KMS-11 (cell line): ENCODE measurements at regions not wholly inside any gene's neighbourhood (a gene's known extent, or its start where the extent isn't known, plus 50 kb on each side); places are given as distances from the start of the nearest gene placed in this dataset.

ENCODE experiments used
- H2AFZ ChIP-seq: fragments of 200-600 bp; sonication (generic); 2 replicates; pipeline ENCODE4 v1.6.1; 2016; ENCODE audit warnings: antibody characterized with exemption, mixed run types, low read depth
- H3K27ac ChIP-seq: fragments of 200-600 bp; sonication (generic); 2 replicates; pipeline ENCODE4 v1.6.1; 2016; ENCODE audit warnings: mild to moderate bottlenecking, mixed run types
- H3K27me3 ChIP-seq: fragments of 200-600 bp; sonication (generic); 2 replicates; pipeline ENCODE4 v1.6.1; 2017; ENCODE audit warnings: mild to moderate bottlenecking, low read depth, mixed run types, moderate library complexity; ENCODE audit not compliant: insufficient read depth
- H3K36me3 ChIP-seq: fragments of 200-600 bp; sonication (generic); 2 replicates; pipeline ENCODE4 v1.6.1; 2017; ENCODE audit warnings: mild to moderate bottlenecking, mixed run types; ENCODE audit not compliant: insufficient read depth
- H3K4me1 ChIP-seq: fragments of 200-600 bp; sonication (generic); 2 replicates; pipeline ENCODE4 v1.6.1; 2016; ENCODE audit warnings: mild to moderate bottlenecking, low read depth, mixed run types; ENCODE audit not compliant: poor library complexity, severe bottlenecking
- H3K4me2 ChIP-seq: fragments of 200-600 bp; sonication (generic); 2 replicates; pipeline ENCODE4 v1.7.0; 2016; ENCODE audit warnings: mild to moderate bottlenecking, mixed run types
- H3K4me3 ChIP-seq: fragments of 200-600 bp; sonication (generic); IDR thresholded peaks from 2 replicates; pipeline ENCODE4 v1.6.1; 2017; ENCODE audit warnings: low read depth, low read length, mixed read lengths; ENCODE audit not compliant: insufficient read depth
- H3K79me2 ChIP-seq: fragments of 200-600 bp; sonication (generic); 2 replicates; pipeline ENCODE4 v1.6.1; 2016; ENCODE audit warnings: low read depth, mixed run types; ENCODE audit not compliant: insufficient read depth
- H3K9ac ChIP-seq: fragments of 200-600 bp; sonication (generic); 2 replicates; pipeline ENCODE4 v1.6.1; 2016; ENCODE audit warnings: mild to moderate bottlenecking, mixed run types
- H4K20me1 ChIP-seq: fragments of 200-600 bp; sonication (generic); 2 replicates; pipeline ENCODE4 v1.6.1; 2016; ENCODE audit warnings: mild to moderate bottlenecking, mixed run types; ENCODE audit not compliant: insufficient read depth
- TF ChIP-seq, protein P1 (sequence below): fragments of 200-600 bp; sonication (generic); conservative IDR thresholded peaks from 2 replicates; pipeline ENCODE4 v1.6.1; 2017; ENCODE audit warnings: low read depth, mild to moderate bottlenecking, antibody characterized with exemption, low read length, moderate library complexity, mixed read lengths

- Histone ChIP-seq H3K79me2 (no peaks in the 10 kb centered on the region), H2AFZ (no peak overlapping the region), H3K27ac (no peak overlapping the region), H3K4me1 (no peaks in the 10 kb centered on the region), H3K4me3 (no peak overlapping the region), H3K36me3 (no peaks in the 10 kb centered on the region), H3K4me2 (no peak overlapping the region), H3K27me3 (no peaks in the 10 kb centered on the region), H4K20me1 (no peaks in the 10 kb centered on the region), H3K9ac (no peak overlapping the region)
- TF ChIP-seq, protein P1, sequence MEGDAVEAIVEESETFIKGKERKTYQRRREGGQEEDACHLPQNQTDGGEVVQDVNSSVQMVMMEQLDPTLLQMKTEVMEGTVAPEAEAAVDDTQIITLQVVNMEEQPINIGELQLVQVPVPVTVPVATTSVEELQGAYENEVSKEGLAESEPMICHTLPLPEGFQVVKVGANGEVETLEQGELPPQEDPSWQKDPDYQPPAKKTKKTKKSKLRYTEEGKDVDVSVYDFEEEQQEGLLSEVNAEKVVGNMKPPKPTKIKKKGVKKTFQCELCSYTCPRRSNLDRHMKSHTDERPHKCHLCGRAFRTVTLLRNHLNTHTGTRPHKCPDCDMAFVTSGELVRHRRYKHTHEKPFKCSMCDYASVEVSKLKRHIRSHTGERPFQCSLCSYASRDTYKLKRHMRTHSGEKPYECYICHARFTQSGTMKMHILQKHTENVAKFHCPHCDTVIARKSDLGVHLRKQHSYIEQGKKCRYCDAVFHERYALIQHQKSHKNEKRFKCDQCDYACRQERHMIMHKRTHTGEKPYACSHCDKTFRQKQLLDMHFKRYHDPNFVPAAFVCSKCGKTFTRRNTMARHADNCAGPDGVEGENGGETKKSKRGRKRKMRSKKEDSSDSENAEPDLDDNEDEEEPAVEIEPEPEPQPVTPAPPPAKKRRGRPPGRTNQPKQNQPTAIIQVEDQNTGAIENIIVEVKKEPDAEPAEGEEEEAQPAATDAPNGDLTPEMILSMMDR = no peak
These were observed 426.8 kb downstream of the SETD4 start for GRCh38 chr21:35633501-35633900.

DNA sequence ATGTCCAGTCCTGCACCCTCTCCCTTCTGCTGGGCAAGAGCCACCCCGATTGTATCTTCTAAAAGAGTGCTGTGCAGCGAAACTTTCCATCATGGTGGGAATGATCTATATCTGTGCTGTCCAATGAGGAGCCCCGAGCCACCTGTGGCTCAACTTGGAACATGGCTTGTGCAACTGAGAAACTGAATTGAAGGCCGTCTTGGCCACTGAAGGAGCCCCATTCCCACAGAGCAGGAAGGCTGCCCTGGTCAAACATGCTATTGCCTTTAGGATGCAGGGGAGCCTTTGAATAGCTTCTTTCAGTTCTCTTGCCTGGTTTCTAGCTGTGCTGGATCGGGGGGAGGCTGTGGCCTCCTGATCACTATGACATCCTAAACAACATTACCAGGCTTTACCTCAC, 427.6 kb downstream of the SETD4 start:
- Histone ChIP-seq H3K27ac (no peak overlapping the region), H3K4me3 (no peak overlapping the region), H4K20me1 (no peaks in the 10 kb centered on the region), H3K4me2 (no peak overlapping the region), H3K27me3 (no peaks in the 10 kb centered on the region), H2AFZ (no peak overlapping the region), H3K4me1 (no peaks in the 10 kb centered on the region), H3K36me3 (no peaks in the 10 kb centered on the region), H3K79me2 (no peaks in the 10 kb centered on the region), H3K9ac (no peak overlapping the region)
- TF ChIP-seq, protein P1 = no peak

DNA sequence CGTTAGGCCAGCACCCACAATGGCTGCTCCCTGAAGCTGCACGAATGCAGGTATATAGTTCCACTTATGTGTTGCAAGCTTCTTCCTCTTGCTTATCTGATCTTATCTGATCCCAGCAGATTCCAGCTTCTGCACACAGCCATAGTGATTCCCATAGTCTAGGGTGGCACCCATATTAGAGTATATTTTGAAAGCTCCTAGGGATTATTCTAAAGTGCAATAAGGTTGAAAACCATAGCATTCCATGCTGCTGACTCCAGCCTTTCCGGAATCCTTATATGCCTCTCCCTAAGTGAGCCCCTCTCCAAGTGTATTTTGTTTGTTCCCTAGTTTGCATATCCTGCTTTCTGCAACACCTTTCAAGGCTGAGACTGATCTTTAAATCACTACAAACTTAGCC, 432.0 kb downstream of the SETD4 start:
- no peaks in the 10 kb centered on the region for H3K27me3 ChIP-seq
- no peak overlapping the region for H3K4me3 ChIP-seq
- H3K79me2 ChIP-seq = no peaks in the 10 kb centered on the region
- TF ChIP-seq, protein P1 = no peak
- H3K4me1 ChIP-seq = no peaks in the 10 kb centered on the region
- H3K27ac ChIP-seq = no peak overlapping the region
- no peak overlapping the region for H2AFZ ChIP-seq
- H3K36me3 ChIP-seq = no peaks in the 10 kb centered on the region
- no peak overlapping the region for H3K9ac ChIP-seq
- H3K4me2 ChIP-seq = no peak overlapping the region
- H4K20me1 ChIP-seq = no peaks in the 10 kb centered on the region

DNA sequence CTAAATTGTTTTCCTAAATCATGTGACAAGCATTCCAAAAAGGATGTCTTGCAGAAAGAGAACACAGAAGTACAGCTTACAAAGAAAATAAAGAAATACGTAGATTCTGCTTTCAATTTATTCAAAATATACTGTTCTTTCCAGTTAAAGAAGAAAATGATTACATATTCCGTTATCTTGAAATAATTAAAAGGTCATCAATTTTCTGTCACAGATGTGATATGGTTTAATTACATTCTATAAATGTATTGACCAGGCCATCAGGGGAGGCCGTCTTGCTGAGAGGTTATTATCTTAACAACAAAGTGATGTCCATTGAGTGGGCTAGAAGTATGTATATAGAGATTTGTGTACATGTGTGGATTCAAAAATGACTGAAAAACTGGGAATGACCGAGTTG, 432.9 kb downstream of the SETD4 start:
- no peaks in the 10 kb centered on the region for H3K4me1 ChIP-seq
- no peaks in the 10 kb centered on the region for H3K79me2 ChIP-seq
- H3K4me2 ChIP-seq = no peak overlapping the region
- H3K36me3 ChIP-seq = no peaks in the 10 kb centered on the region
- H2AFZ ChIP-seq = no peak overlapping the region
- no peak overlapping the region for H3K9ac ChIP-seq
- TF ChIP-seq, protein P1 = no peak
- no peak overlapping the region for H3K4me3 ChIP-seq
- H3K27ac ChIP-seq = no peak overlapping the region
- H4K20me1 ChIP-seq = no peaks in the 10 kb centered on the region
- H3K27me3 ChIP-seq = no peaks in the 10 kb centered on the region
